ENCODE measurements at regions not wholly inside any gene's neighbourhood (a gene's known extent, or its start where the extent isn't known, plus 50 kb on each side); places are given as distances from the start of the nearest gene placed in this dataset.
"Not testable (repeated sequence)": the region's sequence is repeated elsewhere in the genome, so short reads cannot be mapped to it uniquely, and the experiment has no call there.

DNA sequence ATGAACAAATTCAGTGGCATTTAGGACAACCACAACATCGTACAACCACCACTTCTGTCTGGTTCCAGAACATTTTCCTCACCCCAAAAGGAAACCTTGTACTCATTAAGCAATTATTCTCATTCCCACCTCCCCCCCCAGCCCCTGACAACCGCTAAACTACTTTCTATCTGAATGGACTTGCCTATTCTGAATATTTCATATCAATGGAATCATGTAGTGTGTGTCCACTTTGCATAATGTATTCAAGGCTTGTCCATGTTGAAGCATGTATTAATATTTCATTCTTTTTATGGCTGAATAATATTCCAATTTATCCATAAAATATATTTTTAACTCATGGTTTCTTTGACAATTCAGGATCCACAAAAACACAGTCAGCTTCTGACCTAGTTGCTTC, 307.2 kb upstream of the PLGLB2 start:
- TF ChIP-seq ZC3H10, ZFP30 (CRISPR knock-in tag; IDR thresholded peaks at IDR 0.05): not testable (repeated sequence)

Data from SK-N-SH treated with all-trans-retinoic acid at 6 μM for 48 hours (cell line).